HG03066 (cell line): ENCODE measurements at regions not wholly inside any gene's neighbourhood (a gene's known extent, or its start where the extent isn't known, plus 50 kb on each side); places are given as distances from the start of the nearest gene placed in this dataset.

Source experiments
- ATAC-seq: cut with Tn5 transposase; IDR thresholded peaks from one replicate; pipeline ENCODE4 v1.9.1; 2021; ENCODE audit warnings: low read depth; ENCODE audit not compliant: unreplicated experiment

GRCh38 chr2:67689651-67690050, 292.5 kb downstream of the ETAA1 start:
- no peak for ATAC-seq

DNA sequence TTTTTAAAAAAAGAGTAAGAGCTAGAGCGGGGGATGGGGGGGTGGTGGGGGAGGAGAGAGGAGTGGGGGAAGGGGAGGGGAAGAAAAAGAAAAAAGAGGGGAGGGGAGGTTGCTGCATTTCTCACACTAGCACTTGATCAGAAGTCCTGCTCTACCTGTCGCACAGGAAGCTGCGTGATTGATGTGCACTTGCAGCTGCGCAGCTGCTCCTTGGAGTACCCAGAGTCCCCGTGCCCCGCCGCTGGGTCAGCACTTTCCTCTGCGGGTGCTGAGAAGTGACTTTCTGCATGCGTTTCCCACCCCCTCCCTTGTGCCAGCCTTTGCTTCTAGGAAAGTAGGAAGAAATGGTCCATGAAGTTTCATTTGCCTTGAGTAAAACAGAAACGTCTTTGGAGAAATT, 297.3 kb downstream of the ETAA1 start:
- no peak for ATAC-seq

DNA sequence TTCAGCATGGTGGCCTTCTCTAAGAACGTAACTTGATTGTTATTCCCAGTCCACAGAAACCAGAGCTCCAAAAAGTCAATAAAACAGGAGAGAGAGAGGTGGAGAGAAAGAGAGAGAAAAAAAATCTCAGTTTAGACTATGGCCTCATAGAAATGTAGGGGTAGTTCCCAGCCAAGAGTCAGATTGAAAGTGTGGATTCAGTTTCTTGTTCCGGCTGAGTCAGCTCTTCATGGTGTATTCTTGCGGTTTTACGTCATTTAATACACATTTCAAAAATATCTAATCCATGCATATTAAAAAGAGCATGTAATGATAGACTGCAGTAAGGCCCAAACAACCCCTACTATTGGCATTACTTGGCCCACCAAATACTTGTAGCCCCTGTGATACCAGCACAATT, 303.9 kb downstream of the ETAA1 start:
- ATAC-seq: no peak

DNA sequence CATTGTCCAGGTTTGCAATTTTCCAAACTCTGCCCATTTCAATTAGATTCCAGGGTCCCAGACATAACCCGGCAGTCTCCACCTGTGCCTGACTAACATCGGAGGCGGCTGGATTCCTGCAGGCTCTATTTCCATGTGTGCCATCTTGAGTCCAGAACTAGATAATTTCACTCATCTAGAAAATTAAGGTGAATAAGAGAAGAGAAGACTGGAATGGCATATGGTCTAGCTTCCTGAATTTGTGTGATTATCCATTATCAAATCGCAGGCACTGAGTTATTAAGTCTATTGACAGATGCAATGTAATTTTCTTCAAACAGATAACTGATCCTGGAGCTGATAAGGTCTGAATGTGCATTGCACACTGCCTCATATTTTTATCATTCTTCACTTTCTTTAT, 305.2 kb downstream of the ETAA1 start:
- no peak for ATAC-seq

DNA sequence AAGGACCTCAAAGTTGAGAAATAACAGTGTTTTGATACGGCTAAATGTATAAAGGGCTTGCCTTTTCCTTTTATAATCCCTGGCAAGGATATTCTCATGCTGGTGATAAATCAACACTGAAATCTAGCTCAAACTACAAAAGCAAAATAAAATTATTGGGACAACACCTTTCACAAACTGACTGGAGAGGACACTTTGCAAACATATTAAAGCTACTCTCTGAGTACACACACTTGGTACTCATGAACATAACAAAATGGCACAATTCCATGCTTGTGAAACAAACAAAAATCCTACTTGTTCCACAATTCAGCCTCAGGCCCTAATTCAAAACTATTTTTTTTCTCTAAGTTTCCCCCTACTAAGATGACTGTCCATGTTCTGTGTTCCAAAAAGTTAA, 305.8 kb downstream of the ETAA1 start:
- ATAC-seq: no peak

DNA sequence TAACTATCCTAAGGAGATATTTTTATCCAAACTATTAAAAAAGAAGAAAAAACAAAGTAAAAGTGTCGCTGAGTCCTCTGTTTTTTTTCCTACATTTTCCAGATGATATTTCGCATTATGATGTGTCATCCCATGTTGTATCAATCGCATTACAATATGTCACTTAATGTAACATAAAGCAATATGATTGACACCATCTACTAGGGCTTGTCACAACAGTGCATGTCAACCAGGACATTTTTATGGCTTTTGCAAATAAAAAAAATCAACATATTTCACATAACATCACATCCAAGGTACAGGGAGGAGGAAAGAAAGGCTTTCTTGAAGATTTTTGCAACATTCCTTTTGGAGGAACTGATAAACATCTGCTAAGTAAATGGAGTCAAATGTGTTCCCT, 308.9 kb downstream of the ETAA1 start:
- no peak for ATAC-seq

- no peak for ATAC-seq
These were observed 310.8 kb downstream of the ETAA1 start for GRCh38 chr2:67707896-67708295.

DNA sequence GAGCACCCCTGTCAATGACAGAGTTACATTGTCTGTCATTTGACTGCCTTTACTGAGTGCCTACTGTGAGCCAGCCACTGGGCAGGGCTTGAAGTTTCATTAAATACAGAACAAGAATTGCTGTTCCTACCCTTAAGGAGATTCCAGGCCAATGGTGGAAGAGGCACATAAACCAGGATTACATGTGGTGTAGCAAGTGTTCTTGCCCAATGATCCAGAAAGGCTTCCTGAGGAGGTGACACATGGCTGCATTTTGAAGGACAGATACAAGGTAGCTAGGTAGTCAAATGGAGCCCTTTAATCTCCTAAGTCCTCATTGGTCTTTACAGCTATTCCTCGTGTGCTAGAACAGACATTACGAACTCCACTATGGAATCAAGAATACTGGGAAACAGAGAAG, 312.7 kb downstream of the ETAA1 start:
- no peak for ATAC-seq

DNA sequence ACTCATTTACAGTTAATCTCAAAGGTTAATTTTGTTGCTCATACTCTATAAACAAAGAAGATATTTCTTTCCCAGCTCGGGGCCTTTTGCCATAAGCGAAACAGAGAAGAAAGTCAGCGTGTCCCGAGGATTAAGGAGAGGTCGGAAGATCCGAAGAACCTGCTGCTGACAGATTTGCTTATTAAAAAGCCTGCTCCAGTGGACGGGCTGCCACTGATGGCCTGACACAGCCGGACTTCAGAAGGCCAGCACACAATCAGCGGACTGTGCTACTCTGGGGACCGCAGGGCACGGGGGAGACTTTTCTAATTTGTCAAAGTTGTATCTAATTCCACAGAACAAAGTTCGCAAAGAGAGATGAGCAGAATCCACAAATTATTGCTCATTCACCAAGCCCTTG, 315.4 kb downstream of the ETAA1 start:
- ATAC-seq: no peak

DNA sequence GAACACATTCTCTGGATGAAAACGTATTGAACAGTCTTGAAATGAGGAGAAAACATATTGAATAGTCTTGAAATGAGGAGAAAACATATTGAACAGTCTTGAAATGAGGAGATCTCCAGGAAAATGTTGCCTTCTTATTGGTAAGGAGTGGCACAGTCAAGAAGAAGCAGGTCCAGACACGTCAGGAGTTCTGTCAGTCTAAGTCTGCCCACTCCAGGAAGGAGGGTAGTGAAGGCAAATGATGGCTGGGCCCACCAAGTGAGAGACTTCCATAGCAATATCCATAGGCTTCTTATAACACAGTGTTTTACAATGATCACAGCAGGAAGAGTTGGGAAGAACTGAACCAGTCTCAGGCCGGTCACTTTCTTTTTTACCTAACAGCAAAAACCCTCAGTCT, 316.2 kb downstream of the ETAA1 start:
- no peak for ATAC-seq

DNA sequence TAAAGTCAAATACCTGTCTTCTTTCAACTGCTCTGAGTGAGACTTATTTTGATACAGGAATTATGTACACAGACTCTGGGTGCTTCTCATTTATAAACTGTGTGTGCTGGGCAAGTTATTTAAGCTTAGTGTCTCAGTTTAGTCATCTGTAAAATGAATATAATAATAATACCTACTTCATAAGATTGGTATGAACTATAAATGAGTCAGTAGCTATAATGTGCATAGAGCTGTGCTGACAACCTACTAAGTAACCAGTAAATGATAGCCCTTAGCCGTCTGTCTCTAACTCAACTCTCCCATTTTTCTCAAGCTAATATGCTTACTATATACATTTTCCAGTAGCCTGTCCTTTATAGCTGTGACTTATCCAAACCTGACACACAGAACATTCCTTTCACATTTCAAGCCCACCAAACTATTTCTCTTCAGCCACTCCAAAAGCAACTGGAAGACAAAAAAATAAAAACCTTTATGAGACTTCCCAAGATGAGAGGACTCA, 319.8 kb downstream of the ETAA1 start:
- no peak for ATAC-seq

DNA sequence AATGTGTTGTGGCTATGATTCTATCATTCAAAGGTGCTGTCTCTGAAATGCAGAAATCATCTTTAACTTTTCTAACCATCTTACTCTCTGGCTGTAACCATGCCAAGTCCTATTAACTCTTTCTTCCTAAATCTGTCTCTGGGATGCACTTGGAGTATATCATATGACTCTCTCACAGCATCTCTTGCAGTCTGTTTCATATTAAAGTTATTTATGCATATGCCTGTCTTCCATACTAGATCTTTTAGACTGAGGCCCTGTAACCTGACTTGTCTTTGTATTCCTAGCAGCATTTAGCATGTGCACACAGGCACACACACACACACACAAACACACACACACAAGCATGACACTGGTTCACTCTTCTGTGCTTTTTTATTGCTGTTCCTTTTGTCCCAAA, 320.6 kb downstream of the ETAA1 start:
- ATAC-seq: no peak

DNA sequence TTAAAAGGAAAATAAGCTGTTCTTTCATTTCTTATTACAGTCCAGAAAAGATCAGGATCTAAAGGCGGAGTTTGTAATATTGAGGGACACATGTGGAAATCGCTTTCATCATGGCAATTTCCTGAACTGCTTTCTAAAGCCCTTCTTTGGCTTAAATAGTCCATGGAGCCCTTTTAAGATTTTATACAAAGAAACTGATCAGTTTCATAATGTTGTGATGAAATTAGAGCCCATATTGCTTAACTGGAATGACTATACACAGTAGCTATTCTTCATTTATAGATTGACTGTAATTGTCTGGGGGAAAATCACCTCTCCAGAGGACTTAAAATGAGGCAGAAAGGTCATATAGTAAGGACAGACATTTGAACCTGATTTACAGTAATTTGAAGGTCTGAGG, 322.2 kb downstream of the ETAA1 start:
- no peak for ATAC-seq

DNA sequence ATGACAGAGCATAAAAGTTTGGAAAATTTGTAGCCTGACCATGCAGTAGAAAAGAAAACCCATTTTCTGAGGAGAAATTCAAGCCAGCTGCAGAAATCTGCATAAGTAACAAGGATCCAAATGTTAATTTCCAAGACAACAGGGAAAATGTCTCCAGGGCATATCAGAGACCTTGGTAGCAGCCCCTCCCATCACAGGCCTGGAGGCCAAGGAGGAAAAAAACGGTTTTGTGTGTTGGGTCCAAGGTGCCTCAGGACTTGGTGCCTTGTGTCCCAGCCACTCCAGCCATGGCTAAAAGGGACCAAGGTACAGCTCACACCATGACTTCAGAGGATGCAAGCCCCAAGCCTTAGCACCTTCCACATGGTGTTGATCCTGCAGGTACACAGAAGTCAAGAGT, 324.4 kb downstream of the ETAA1 start:
- ATAC-seq: no peak

DNA sequence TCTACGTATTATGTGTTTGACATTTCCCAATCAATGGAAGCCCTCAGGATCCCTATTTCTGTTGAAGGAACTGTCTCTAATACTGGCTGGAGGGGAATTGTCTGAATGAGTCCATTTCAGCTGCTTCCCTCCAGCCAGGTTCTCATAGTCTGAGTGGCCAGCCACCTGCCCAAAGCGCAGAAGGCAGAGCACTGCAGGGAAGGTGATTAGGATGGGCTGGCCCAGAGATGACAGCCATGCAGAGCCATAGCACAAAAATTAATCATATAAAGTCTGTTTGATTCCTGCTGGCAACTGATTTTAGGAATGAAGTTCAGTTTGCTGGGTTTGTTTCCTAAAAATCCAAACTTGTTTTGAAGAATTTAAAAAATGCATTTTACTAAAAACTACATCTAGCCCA, 327.1 kb downstream of the ETAA1 start:
- ATAC-seq: no peak

DNA sequence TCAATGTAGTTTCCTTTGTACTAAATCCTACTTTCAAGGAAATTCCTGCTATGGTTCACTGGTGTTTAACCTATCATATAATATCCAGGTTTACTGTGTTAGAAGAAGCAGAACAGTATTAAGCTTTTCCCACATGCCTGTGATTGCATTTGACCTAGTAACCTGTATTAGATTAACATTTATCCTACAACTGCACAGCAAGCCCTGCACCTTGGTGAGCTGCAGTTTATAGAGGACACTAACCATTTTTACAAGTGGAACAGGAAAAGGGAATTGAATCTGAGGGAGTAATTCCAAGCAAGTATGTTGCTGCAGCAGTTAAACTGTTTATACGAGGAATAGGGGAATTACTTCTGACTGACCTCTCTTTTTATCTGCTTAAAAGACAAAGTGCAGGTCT, 328.6 kb downstream of the ETAA1 start:
- no peak for ATAC-seq

DNA sequence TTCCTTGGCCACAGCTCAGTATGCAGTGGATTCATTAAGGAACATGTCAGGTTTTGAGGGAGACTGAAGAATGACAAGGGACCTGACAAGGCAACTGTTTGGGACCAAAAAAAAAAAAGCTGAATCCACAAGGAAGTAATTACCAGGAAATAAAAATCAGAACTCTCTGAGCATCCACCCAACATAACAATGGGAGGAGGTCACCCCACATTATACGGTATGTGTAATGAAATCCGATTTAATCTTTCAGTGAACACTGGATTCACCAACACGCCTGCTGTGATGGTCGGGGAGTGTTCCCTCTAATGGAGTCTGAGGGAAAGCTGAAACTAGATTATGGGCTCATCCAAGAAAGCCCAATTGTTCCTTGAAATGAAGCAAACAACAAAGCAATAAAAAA, 329.3 kb downstream of the ETAA1 start:
- ATAC-seq: no peak

- no peak for ATAC-seq
These were observed 330.0 kb downstream of the ETAA1 start for GRCh38 chr2:67727131-67727530.

DNA sequence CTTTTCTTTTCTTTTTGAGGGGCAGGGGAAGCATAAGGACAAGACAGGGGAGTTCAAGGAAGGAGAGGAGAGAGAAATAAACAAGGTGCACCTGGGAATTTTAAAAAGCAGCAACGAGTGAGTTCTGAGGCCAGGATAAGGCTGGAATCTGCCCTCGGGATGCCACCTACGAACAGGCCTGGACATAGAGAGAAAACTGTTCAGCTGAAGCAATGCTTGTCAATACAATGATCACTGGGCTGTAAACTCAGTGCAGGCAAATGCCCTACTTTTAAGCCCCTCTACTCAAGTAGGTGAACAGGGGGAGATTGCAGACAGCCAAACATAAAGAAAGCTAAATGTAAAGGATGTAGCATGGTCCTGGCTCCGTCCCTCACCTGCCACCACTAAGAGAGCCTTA, 330.5 kb downstream of the ETAA1 start:
- ATAC-seq: no peak

GRCh38 chr2:67729474-67729873, 332.3 kb downstream of the ETAA1 start:
- ATAC-seq: no peak

- no peak for ATAC-seq
These were observed 329.3 kb downstream of the C1D start for GRCh38 chr2:67733517-67733916.

GRCh38 chr2:67752199-67752598, 310.6 kb downstream of the C1D start:
- no peak for ATAC-seq

GRCh38 chr2:67752969-67753368, 309.8 kb downstream of the C1D start:
- ATAC-seq: no peak
